ENCODE measurements at regions not wholly inside any gene's neighbourhood (a gene's known extent, or its start where the extent isn't known, plus 50 kb on each side); places are given as distances from the start of the nearest gene placed in this dataset.
A peak's percentile ranks its signal among the peaks of the same experiment; 100 is the strongest.

DNA sequence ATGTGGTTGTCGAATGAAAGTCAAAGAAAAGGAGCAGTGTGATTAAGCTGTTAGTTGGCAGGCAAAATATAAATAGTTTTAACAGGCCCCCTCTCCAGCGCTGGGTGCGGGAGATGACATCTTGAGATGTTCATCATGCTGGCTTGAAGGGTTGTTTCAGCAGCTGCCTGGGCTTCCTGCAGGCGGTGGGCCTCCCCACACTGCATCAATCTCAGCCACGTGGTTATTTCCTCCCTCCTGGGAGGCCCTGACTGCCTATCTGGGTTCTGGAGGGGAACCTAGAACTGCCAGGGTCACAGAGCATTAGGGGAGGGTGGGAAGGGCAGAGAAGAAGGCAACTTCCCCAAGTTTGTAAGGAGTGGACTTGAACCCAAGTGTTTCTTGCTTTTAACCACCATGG, 173.3 kb upstream of the SYT13 start:
- no peak for DNase-seq (ENCODE audit: low read depth)
- TF ChIP-seq CTCF (IDR thresholded peaks at IDR 0.05; ENCODE audit: insufficient read depth, low read depth, low read length) = no peak
- CTCF ChIA-PET = no interaction called here
- POLR2A ChIA-PET = no interaction called here
- Histone ChIP-seq H3K36me3 (ENCODE audit: control insufficient read depth, insufficient read depth, low read length) (no peaks in the 10 kb centered on the region), H3K27me3 (ENCODE audit: control insufficient read depth, insufficient read depth, low read length) (no peaks in the 10 kb centered on the region; the same call in 1 of the 2 replicates), H3K4me3 (ENCODE audit: low read depth, low read length) (no peak overlapping the region)

DNA sequence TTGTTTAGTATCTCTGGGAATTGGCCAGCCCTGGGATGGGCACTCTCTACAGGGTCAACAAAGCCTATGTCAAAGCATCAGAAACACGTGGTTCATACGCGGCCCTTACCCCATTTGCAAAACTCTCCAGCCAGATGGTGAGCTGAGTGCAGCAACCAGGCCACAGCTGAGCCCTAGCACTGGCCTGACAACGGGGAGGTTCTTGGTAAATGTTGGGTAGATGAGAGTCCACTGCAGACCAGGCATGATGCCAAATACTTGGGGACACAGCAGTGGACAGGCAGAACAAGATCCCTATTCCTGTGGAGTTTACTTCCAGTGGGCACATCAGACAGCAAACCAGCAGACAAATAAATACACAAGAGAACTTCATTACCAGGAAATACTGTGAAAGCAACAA, 172.1 kb upstream of the SYT13 start:
- Histone ChIP-seq H3K27me3 (ENCODE audit: control insufficient read depth, insufficient read depth, low read length) (no peaks in the 10 kb centered on the region; the same call in 1 of the 2 replicates), H3K36me3 (ENCODE audit: control insufficient read depth, insufficient read depth, low read length) (no peaks in the 10 kb centered on the region), H3K4me3 (ENCODE audit: low read depth, low read length) (no peak overlapping the region)
- ChIA-PET CTCF (no interaction called here), POLR2A (no interaction called here)
- DNase-seq (ENCODE audit: low read depth) = no peak
- TF ChIP-seq CTCF (IDR thresholded peaks at IDR 0.05; ENCODE audit: insufficient read depth, low read depth, low read length) = no peak

DNA sequence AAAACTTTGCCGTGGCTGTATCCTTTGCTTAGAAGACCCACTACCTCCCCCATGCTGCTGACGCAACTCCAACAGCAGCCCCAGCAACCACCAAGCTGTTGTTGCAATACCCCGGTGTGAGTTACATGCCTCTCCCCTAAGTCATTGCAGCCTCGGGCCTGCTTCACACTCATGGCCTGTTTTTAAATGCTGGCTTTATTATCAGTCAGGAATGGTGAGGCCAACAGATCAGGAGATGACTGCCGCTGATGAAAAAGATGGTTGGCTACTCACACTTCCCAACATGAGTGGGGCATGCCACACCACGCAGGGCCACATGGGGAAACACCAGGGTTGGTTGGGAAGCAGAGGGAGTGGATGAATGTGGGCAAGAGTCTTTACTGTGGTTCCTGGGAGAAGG, 171.5 kb upstream of the SYT13 start:
- ChIA-PET POLR2A (no interaction called here), CTCF (interaction anchor here (0.9 kb wide), 1 partner anchor 11 kb away, joined by 3 read pairs; no protein-coding TSS in a partner anchor)

DNA sequence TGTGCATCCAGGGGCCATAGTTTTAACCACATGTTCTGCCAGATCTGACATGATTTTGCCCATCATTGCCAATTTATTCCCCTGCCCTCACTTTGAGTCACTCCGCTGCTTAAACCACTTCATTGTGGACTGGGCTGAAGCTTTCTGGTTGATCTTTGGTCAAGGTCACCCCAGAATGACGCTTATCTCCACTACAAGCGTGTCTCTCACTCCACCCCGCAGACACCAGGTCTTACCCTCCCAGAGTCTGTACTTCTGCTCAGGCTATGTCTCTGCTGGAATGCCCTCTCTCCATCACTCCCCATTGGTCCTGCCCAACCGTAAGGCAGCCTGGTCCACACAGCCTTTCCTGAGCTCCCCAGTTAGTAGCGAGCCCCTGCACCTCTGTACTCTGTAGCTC, 170.5 kb upstream of the SYT13 start:
- Histone ChIP-seq H3K36me3 (ENCODE audit: control insufficient read depth, insufficient read depth, low read length) (no peaks in the 10 kb centered on the region), H3K4me3 (ENCODE audit: low read depth, low read length) (no peak overlapping the region), H3K27me3 (ENCODE audit: control insufficient read depth, insufficient read depth, low read length) (no peaks in the 10 kb centered on the region)
- ChIA-PET CTCF (interaction anchor here (0.6 to 0.9 kb wide), 2 partner anchors 12 to 129 kb away, joined by 3 read pairs; no protein-coding TSS in a partner anchor), POLR2A (no interaction called here)
- no peak for DNase-seq (ENCODE audit: low read depth)
- TF ChIP-seq CTCF (IDR thresholded peaks at IDR 0.05; ENCODE audit: insufficient read depth, low read depth, low read length) = no peak

More for the DNA sequence above, 171.5 kb upstream of the SYT13 start:
- Histone ChIP-seq H3K27me3 (ENCODE audit: control insufficient read depth, insufficient read depth, low read length) (no peaks in the 10 kb centered on the region; the same call in 1 of the 2 replicates), H3K4me3 (ENCODE audit: low read depth, low read length) (no peak overlapping the region), H3K36me3 (ENCODE audit: control insufficient read depth, insufficient read depth, low read length) (no peaks in the 10 kb centered on the region)
- peak; percentile 31 for DNase-seq (ENCODE audit: low read depth)
- no peak for TF ChIP-seq CTCF (IDR thresholded peaks at IDR 0.05; ENCODE audit: insufficient read depth, low read depth, low read length)

DNA sequence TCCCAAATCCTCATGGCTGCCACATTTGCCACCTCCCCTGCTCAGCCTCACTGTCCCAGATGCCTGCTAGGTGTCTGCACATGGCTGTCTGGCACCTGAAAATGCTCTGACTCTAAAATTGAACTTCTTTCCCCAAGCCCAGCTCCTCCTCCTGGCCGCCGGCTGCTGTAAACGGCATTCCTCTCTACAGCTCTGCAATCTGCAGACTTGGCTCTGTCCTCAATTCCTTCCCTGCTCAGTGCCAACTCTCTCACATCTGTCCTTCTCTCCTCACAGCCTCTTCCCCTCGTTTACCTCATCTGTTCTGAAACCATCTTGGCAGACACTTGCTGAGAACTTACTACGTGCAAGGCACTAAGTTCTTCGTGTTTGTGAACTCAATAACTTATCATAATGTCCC, 169.4 kb upstream of the SYT13 start:
- TF ChIP-seq CTCF (IDR thresholded peaks at IDR 0.05; ENCODE audit: insufficient read depth, low read depth, low read length) = no peak
- ChIA-PET CTCF (no interaction called here), POLR2A (no interaction called here)
- Histone ChIP-seq H3K27me3 (ENCODE audit: control insufficient read depth, insufficient read depth, low read length) (no peaks in the 10 kb centered on the region), H3K36me3 (ENCODE audit: control insufficient read depth, insufficient read depth, low read length) (no peaks in the 10 kb centered on the region), H3K4me3 (ENCODE audit: low read depth, low read length) (no peak overlapping the region)
- DNase-seq (ENCODE audit: low read depth) = no peak

Measured in BJ (cell line).